Stimulated activated CD4-positive, alpha-beta T cell treated with anti-CD3 and anti-CD28 coated beads, Interleukin-4, amount 100 ng/mL, for 48 hours (primary cell): ENCODE measurements at regions not wholly inside any gene's neighbourhood (a gene's known extent, or its start where the extent isn't known, plus 50 kb on each side); places are given as distances from the start of the nearest gene placed in this dataset.

Experiments
- DNase-seq, 2 donors: peaks; one replicate each; pipeline ENCODE4 v3.0.0-alpha.2; 2020; ENCODE audit warnings: low read depth in 2 of 2

GRCh38 chr1:58971629-58972140 is 187.8 kb upstream of the JUN start:
- no peak for DNase-seq

- no peak for DNase-seq
Measured at GRCh38 chr1:58975888-58976287, 192.0 kb upstream of the JUN start.

- DNase-seq, result no peak
Measured at GRCh38 chr1:58976294-58976693, 192.4 kb upstream of the JUN start.

- no peak for DNase-seq
Measured at GRCh38 chr1:58977598-58977997, 193.8 kb upstream of the JUN start.

GRCh38 chr1:58978096-58978495 is 194.2 kb upstream of the JUN start:
- DNase-seq, result no peak

- no peak for DNase-seq
Measured at GRCh38 chr1:58979086-58979485, 195.2 kb upstream of the JUN start.

GRCh38 chr1:58979677-58980076 is 195.8 kb upstream of the JUN start:
- no peak for DNase-seq

GRCh38 chr1:58981392-58981791 is 197.5 kb upstream of the JUN start:
- no peak for DNase-seq

GRCh38 chr1:58982259-58982998 is 198.6 kb upstream of the JUN start:
- DNase-seq, result no peak

- no peak for DNase-seq
Measured at GRCh38 chr1:58983162-58983561, 199.3 kb upstream of the JUN start.

- no peak for DNase-seq
Measured at GRCh38 chr1:58983633-58984245, 199.9 kb upstream of the JUN start.

- DNase-seq, result no peak
Measured at GRCh38 chr1:58986996-58987767, 203.3 kb upstream of the JUN start.

GRCh38 chr1:58988752-58989151 is 204.9 kb upstream of the JUN start:
- DNase-seq, result no peak

- DNase-seq, result no peak
Measured at GRCh38 chr1:58989845-58990244, 206.0 kb upstream of the JUN start.

GRCh38 chr1:58991305-58991704 is 207.5 kb upstream of the JUN start:
- DNase-seq, result no peak

- DNase-seq, result no peak
Measured at GRCh38 chr1:58992643-58993042, 208.8 kb upstream of the JUN start.

- DNase-seq, result no peak
Measured at GRCh38 chr1:58993403-58993802, 209.6 kb upstream of the JUN start.

- no peak for DNase-seq
Measured at GRCh38 chr1:58994664-58995063, 210.8 kb upstream of the JUN start.

- no peak for DNase-seq
Measured at GRCh38 chr1:58996341-58997059, 212.7 kb upstream of the JUN start.

- no peak for DNase-seq
Measured at GRCh38 chr1:58997060-58997411, 213.2 kb upstream of the JUN start.

GRCh38 chr1:58997637-58998036 is 213.8 kb upstream of the JUN start:
- no peak for DNase-seq

- DNase-seq, result no peak
Measured at GRCh38 chr1:58999676-59000075, 215.8 kb upstream of the JUN start.
